GM12874 (cell line): ENCODE measurements at regions not wholly inside any gene's neighbourhood (a gene's known extent, or its start where the extent isn't known, plus 50 kb on each side); places are given as distances from the start of the nearest gene placed in this dataset.

Experiments used
- CTCF ChIP-seq: IDR thresholded peaks from 2 replicates; pipeline ENCODE4 v1.5.1; 2011; ENCODE audit warnings: low read depth, mild to moderate bottlenecking, control low read depth, low read length, moderate library complexity; ENCODE audit not compliant: insufficient read depth

GRCh38 chr4:148497258-148497657, 55.0 kb upstream of the NR3C2 start:
- no peak for TF ChIP-seq CTCF

- TF ChIP-seq CTCF, result no peak
Observed at GRCh38 chr4:148495463-148495862, 53.2 kb upstream of the NR3C2 start.
